K562 (cell line): ENCODE measurements at regions not wholly inside any gene's neighbourhood (a gene's known extent, or its start where the extent isn't known, plus 50 kb on each side); places are given as distances from the start of the nearest gene placed in this dataset.
A peak's percentile ranks its signal among the peaks of the same experiment; 100 is the strongest.

ENCODE experiments used
- ATAC-seq: fragments of 200-7000 bp; cut with Tn5 transposase; 3 replicates; pipeline ENCODE4 v1.9.1; 2020; ENCODE audit warnings: moderate library complexity
- BruUV-seq: library from RNA; stranded (reverse); fragments of 400-500 nt; replicated peaks from 2 replicates; lab custom pipeline; 2021; lab: Mats Ljungman, UMichigan
- CTCF ChIA-PET: fragments of 300-600 bp; formaldehyde crosslinking; extraction: SDS; loops from one replicate; lab custom pipeline; 2021; ENCODE audit warnings: low intra/inter-chr PET ratio; lab: Yijun Ruan, JAX
- POLR2A ChIA-PET: fragments of 300-600, 350-650 bp; sonication (Branson Sonifier 250); formaldehyde crosslinking; extraction: SDS; loops from one replicate; lab custom pipeline; 2021; ENCODE audit warnings: antibody characterized with exemption, inconsistent platforms; lab: Yijun Ruan, JAX
- DNase-seq, 4 experiments: peaks; one replicate each; pipeline versions ENCODE4 v3.0.0 to v3.0.0-alpha.2; 2011 to 2018; ENCODE audit warnings: low spot score in 3 of 4, mixed read lengths in 3 of 4; ENCODE audit errors: extremely low read depth in 1 of 4
- FAIRE-seq: peaks from 2 replicates; lab custom pipeline; 2011; peaks lifted over from hg19 to GRCh38; lab: Jason Lieb, UNC
- H2AFZ ChIP-seq: 2 replicates; pipeline ENCODE4 v1.6.0; 2011; ENCODE audit warnings: low read depth, low read length, control low read depth, inconsistent platforms
- H3K27ac ChIP-seq: fragments of 200-600 bp; 3 replicates; pipeline ENCODE4 v1.8.0; 2011; ENCODE audit warnings: low read depth, mild to moderate bottlenecking, control low read depth, inconsistent platforms, low read length, moderate library complexity, mixed read lengths; ENCODE audit errors: extremely low read depth
- H3K27me3 ChIP-seq, 2 experiments: fragments of 300-600 bp in 1 of 2; 2 replicates in 1 of 2; 3 replicates in 1 of 2; pipeline versions ENCODE4 v1.6.0 to v1.8.0; 2011; ENCODE audit warnings: inconsistent platforms in 2 of 2, low read length in 2 of 2, mild to moderate bottlenecking in 1 of 2, mixed read lengths in 1 of 2, moderate library complexity in 1 of 2; ENCODE audit not compliant: control insufficient read depth in 2 of 2, insufficient read depth in 2 of 2
- H3K36me3 ChIP-seq: fragments of 300-600 bp; 3 replicates; pipeline ENCODE4 v1.8.0; 2011; ENCODE audit warnings: mild to moderate bottlenecking, low read length, inconsistent platforms; ENCODE audit not compliant: control insufficient read depth, insufficient read depth
- H3K4me1 ChIP-seq, 2 experiments: fragments of 200-600 bp in 1 of 2; replicated peaks in 1 of 2; 2 replicates in 1 of 2; 3 replicates in 1 of 2; pipeline versions ENCODE4 v1.5.1 to v1.8.0; 2011; ENCODE audit warnings: inconsistent platforms in 2 of 2, low read length in 2 of 2, mild to moderate bottlenecking in 1 of 2, mixed read lengths in 1 of 2, moderate library complexity in 1 of 2; ENCODE audit not compliant: control insufficient read depth in 2 of 2, insufficient read depth in 2 of 2
- H3K4me2 ChIP-seq: 2 replicates; pipeline ENCODE4 v1.6.1; 2011; ENCODE audit warnings: low read length, control low read depth, inconsistent platforms, mixed read lengths; ENCODE audit not compliant: insufficient read depth
- H3K4me3 ChIP-seq: fragments of 200-600 bp; sonication (generic), shearing (Covaris generic); 2 replicates; pipeline ENCODE4 v1.5.1; 2016; ENCODE audit warnings: control low read depth, inconsistent platforms
- H3K79me2 ChIP-seq: fragments of 200-600 bp; 3 replicates; pipeline ENCODE4 v1.8.0; 2011; ENCODE audit warnings: low read length, inconsistent platforms; ENCODE audit not compliant: control insufficient read depth, insufficient read depth
- H3K9ac ChIP-seq, 2 experiments: 2 replicates each; pipeline versions ENCODE4 v1.6.0 to v1.6.1; 2011; ENCODE audit warnings: low read depth in 2 of 2, low read length in 2 of 2, control low read depth in 1 of 2, inconsistent platforms in 1 of 2, mild to moderate bottlenecking in 1 of 2, mixed read lengths in 1 of 2; ENCODE audit not compliant: insufficient read depth in 1 of 2
- H3K9me1 ChIP-seq: one replicate; pipeline ENCODE4 v1.6.0; 2011; ENCODE audit warnings: inconsistent platforms, mild to moderate bottlenecking, low read length, moderate library complexity; ENCODE audit not compliant: control insufficient read depth, insufficient read depth
- H3K9me3 ChIP-seq: replicated peaks from 2 replicates; pipeline ENCODE4 v1.5.1; 2011; ENCODE audit warnings: low read depth, low read length, inconsistent platforms; ENCODE audit not compliant: control insufficient read depth, insufficient read depth
- H4K20me1 ChIP-seq: replicated peaks from 2 replicates; pipeline ENCODE4 v1.6.1; 2011; ENCODE audit warnings: low read length, inconsistent platforms, mixed read lengths; ENCODE audit not compliant: control insufficient read depth, insufficient read depth
- ARID1B ChIP-seq: fragments of 450-650 bp; IDR thresholded peaks from 2 replicates; pipeline ENCODE4 v1.6.1; 2016; ENCODE audit warnings: antibody characterized with exemption, mild to moderate bottlenecking, inconsistent platforms
- ATF3 ChIP-seq, 2 experiments: fragments of 450-650 bp in 1 of 2; sonication (generic) in 1 of 2; formaldehyde crosslinking in 1 of 2; IDR thresholded peaks in 1 of 2; conservative IDR thresholded peaks in 1 of 2; 2 replicates each; pipeline versions ENCODE4 v1.6.1 to v1.8.1; 2016 to 2023; ENCODE audit warnings: mild to moderate bottlenecking in 2 of 2, moderate library complexity in 2 of 2, inconsistent platforms in 1 of 2, missing genetic modification reagents in 1 of 2
- CBFA2T3 ChIP-seq: fragments of 450-650 bp; IDR thresholded peaks from 2 replicates; pipeline ENCODE4 v1.6.1; 2017
- CCAR2 ChIP-seq: fragments of 200-400 bp; formaldehyde crosslinking; IDR thresholded peaks from 2 replicates; pipeline ENCODE4 v1.6.1; 2017; ENCODE audit warnings: mild to moderate bottlenecking, low read depth, low read length
- GTF2F1 ChIP-seq: IDR thresholded peaks from 2 replicates; pipeline ENCODE4 v1.6.1; 2011; ENCODE audit warnings: low read depth, low read length, improper control_type of control experiment
- HDAC3 ChIP-seq: fragments of 450-650 bp; IDR thresholded peaks from 2 replicates; pipeline ENCODE4 v1.6.1; 2018; ENCODE audit warnings: borderline replicate concordance, mild to moderate bottlenecking, moderate library complexity; ENCODE audit not compliant: partially characterized antibody
- HMBOX1 ChIP-seq: sonication (generic); IDR thresholded peaks from 2 replicates; pipeline ENCODE4 v1.6.1; 2016
- KDM1A ChIP-seq, 2 experiments: fragments of 450-650 bp; IDR thresholded peaks; 2 replicates each; pipeline ENCODE4 v1.6.1; 2016; ENCODE audit warnings: mild to moderate bottlenecking in 2 of 2
- POLR3G ChIP-seq: IDR thresholded peaks from 2 replicates; pipeline ENCODE4 v1.6.1; 2011; ENCODE audit not compliant: insufficient read length, insufficient replicate concordance; ENCODE audit errors: extremely low read depth
- SAP30 ChIP-seq: fragments of 200-600 bp; sonication (generic); IDR thresholded peaks from 2 replicates; pipeline ENCODE4 v1.6.1; 2012; ENCODE audit warnings: borderline replicate concordance, low read depth, mild to moderate bottlenecking, moderate library complexity, low read length, control low read depth, inconsistent platforms; ENCODE audit not compliant: insufficient read depth, poor library complexity, severe bottlenecking
- STAT6 ChIP-seq: sonication (generic); formaldehyde crosslinking; IDR thresholded peaks from 2 replicates; pipeline ENCODE4 v1.8.1; 2023; ENCODE audit warnings: mild to moderate bottlenecking, missing genetic modification reagents
- TAL1 ChIP-seq: fragments of 450-650 bp; IDR thresholded peaks from 2 replicates; pipeline ENCODE4 v1.6.1; 2016; ENCODE audit warnings: mild to moderate bottlenecking
- ZBTB33 ChIP-seq: sonication (generic); formaldehyde crosslinking; IDR thresholded peaks from 2 replicates; pipeline ENCODE4 v1.8.1; 2023; ENCODE audit warnings: mild to moderate bottlenecking, missing genetic modification reagents
- WGBS: fragments of 100-300 bp; shearing (Covaris generic); methylation state at CpG from one replicate; pipeline ENCODE4 v1.1.6; 2016; ENCODE audit warnings: low coverage, mixed read lengths; ENCODE audit not compliant: insufficient coverage; ENCODE audit errors: missing lambda C conversion rate; 5-methylcytosine and 5-hydroxymethylcytosine counted together
- in situ Hi-C: fragments of 300-500 bp; cut with MboI; formaldehyde crosslinking; loops from 4 replicates; pipeline ENCODE4 v1.15.0; 2018; ENCODE audit warnings: inconsistent platforms, mixed read lengths
- intact Hi-C: fragments of 100-400 bp; cut with micrococcal nuclease; formaldehyde crosslinking; loops from 2 replicates; pipeline ENCODE4 v1.14.2; 2022

- intact Hi-C loops, result no loop called here
- POLR2A ChIA-PET, result no interaction called here
- no peak overlapping the region for H3K4me3 ChIP-seq
These were observed 74.7 kb upstream of the TRPC4 start for GRCh38 chr13:37944081-37944868.

More at GRCh38 chr13:37944081-37944868, 74.7 kb upstream of the TRPC4 start:
- Histone ChIP-seq H4K20me1 (no peaks in the 10 kb centered on the region), H3K9me1 (no peaks in the 10 kb centered on the region), H3K4me2 (peak overlapping the region; percentile 40), H3K27ac (no peak overlapping the region)
- CTCF ChIA-PET, result no interaction called here
- FAIRE-seq, result peak; percentile 6
- in situ Hi-C loops, result no loop called here
- ATAC-seq, result peak; percentile 59
- BruUV-seq, result no TSS peak
- TF ChIP-seq KDM1A (IDR thresholded peaks at IDR 0.05) (no peak), TAL1 (0 out of 2 replicates have a peak, but pooled peaks have one; percentile 24), ATF3 (IDR thresholded peaks at IDR 0.05) (no peak), ATF3 (CRISPR knock-in tag; conservative IDR thresholded peaks at IDR 0.05) (no peak), STAT6 (no peak), HDAC3 (no peak), ARID1B (peak; percentile 41), CCAR2 (no peak), POLR3G (no peak), SAP30 (no peak), HMBOX1 (peak; percentile 51; the same call in 1 of the 2 replicates), CBFA2T3 (peak; percentile 45; the same call in 1 of the 2 replicates), GTF2F1 (no peak), ZBTB33 (CRISPR knock-in tag) (no peak)
- TF ChIP-seq, all 486 proteins: peak for 4
- WGBS, result 26% methylated on average over 10 of the region's 10 CpGs
- Histone ChIP-seq H3K4me1 (no peaks in the 10 kb centered on the region; a peak in 2 of 5 replicates), H3K9me3 (no peaks in the 10 kb centered on the region), H3K79me2 (no peaks in the 10 kb centered on the region), H2AFZ (peak overlapping the region; percentile 87), H3K27me3 (no peaks in the 10 kb centered on the region), H3K36me3 (no peaks in the 10 kb centered on the region), H3K9ac (no peak overlapping the region; a peak in 1 of 4 replicates)
- DNase-seq, result peak in 1 of 4 experiments; percentile 21
